ENCODE measurements at regions not wholly inside any gene's neighbourhood (a gene's known extent, or its start where the extent isn't known, plus 50 kb on each side); places are given as distances from the start of the nearest gene placed in this dataset.

GRCh38 chr2:83071352-83071751 lies 1387.7 kb downstream of the SUCLG1 start:
- no peak overlapping the region for H3K4me3 ChIP-seq (ENCODE audit: low read depth, low read length)
- no peak for DNase-seq (ENCODE audit: low read depth)
- TF ChIP-seq CTCF (IDR thresholded peaks at IDR 0.05; ENCODE audit: control insufficient read depth, extremely low read depth, insufficient read depth) = no peak

- no peak overlapping the region for H3K4me3 ChIP-seq (ENCODE audit: low read depth, low read length)
- no peak for DNase-seq (ENCODE audit: low read depth)
- TF ChIP-seq CTCF (IDR thresholded peaks at IDR 0.05; ENCODE audit: control insufficient read depth, extremely low read depth, insufficient read depth) = no peak
Measured at GRCh38 chr2:83069724-83070123, 1389.4 kb downstream of the SUCLG1 start.

GRCh38 chr2:83068714-83069113 lies 1390.4 kb downstream of the SUCLG1 start:
- DNase-seq (ENCODE audit: low read depth) = no peak
- H3K4me3 ChIP-seq (ENCODE audit: low read depth, low read length) = no peak overlapping the region
- no peak for TF ChIP-seq CTCF (IDR thresholded peaks at IDR 0.05; ENCODE audit: control insufficient read depth, extremely low read depth, insufficient read depth)

- H3K4me3 ChIP-seq (ENCODE audit: low read depth, low read length) = no peak overlapping the region
- DNase-seq (ENCODE audit: low read depth) = peak; percentile 61
- no peak for TF ChIP-seq CTCF (IDR thresholded peaks at IDR 0.05; ENCODE audit: control insufficient read depth, extremely low read depth, insufficient read depth)
Measured at GRCh38 chr2:83067947-83068346, 1391.1 kb downstream of the SUCLG1 start.

- DNase-seq (ENCODE audit: low read depth) = no peak
- no peak overlapping the region for H3K4me3 ChIP-seq (ENCODE audit: low read depth, low read length)
- TF ChIP-seq CTCF (IDR thresholded peaks at IDR 0.05; ENCODE audit: control insufficient read depth, extremely low read depth, insufficient read depth) = no peak
Measured at GRCh38 chr2:83063933-83064332, 1395.1 kb downstream of the SUCLG1 start.

- H3K4me3 ChIP-seq (ENCODE audit: low read depth, low read length) = no peak overlapping the region
- no peak for DNase-seq (ENCODE audit: low read depth)
- no peak for TF ChIP-seq CTCF (IDR thresholded peaks at IDR 0.05; ENCODE audit: control insufficient read depth, extremely low read depth, insufficient read depth)
Measured at GRCh38 chr2:83063511-83063910, 1395.6 kb downstream of the SUCLG1 start.

- no peak for TF ChIP-seq CTCF (IDR thresholded peaks at IDR 0.05; ENCODE audit: control insufficient read depth, extremely low read depth, insufficient read depth)
- no peak for DNase-seq (ENCODE audit: low read depth)
Measured at GRCh38 chr2:83058683-83059082, 1400.4 kb downstream of the SUCLG1 start.

More at GRCh38 chr2:83058683-83059082, 1400.4 kb downstream of the SUCLG1 start:
- H3K4me3 ChIP-seq (ENCODE audit: low read depth, low read length) = no peak overlapping the region
